Midbrain (tissue), 1 donor: ENCODE measurements at regions not wholly inside any gene's neighbourhood (a gene's known extent, or its start where the extent isn't known, plus 50 kb on each side); places are given as distances from the start of the nearest gene placed in this dataset.

Experiments used
- DNase-seq: peaks from one replicate; lab custom pipeline; 2025; lab: John Stamatoyannopoulos, UW

GRCh38 chr1:11373895-11374747 is 101.1 kb downstream of the UBIAD1 start:
- no peak for DNase-seq

- DNase-seq: no peak
Measured at GRCh38 chr1:11374748-11375110, 101.7 kb downstream of the UBIAD1 start.

GRCh38 chr1:11377001-11377583 is 101.9 kb upstream of the DISP3 start:
- DNase-seq: no peak

GRCh38 chr1:11377954-11378353 is 101.0 kb upstream of the DISP3 start:
- no peak for DNase-seq

- DNase-seq: no peak
Measured at GRCh38 chr1:11379851-11380250, 99.1 kb upstream of the DISP3 start.

- DNase-seq: no peak
Measured at GRCh38 chr1:11380500-11380899, 98.5 kb upstream of the DISP3 start.

- no peak for DNase-seq
Measured at GRCh38 chr1:11383553-11384169, 95.3 kb upstream of the DISP3 start.

GRCh38 chr1:11384170-11384554 is 94.8 kb upstream of the DISP3 start:
- no peak for DNase-seq

GRCh38 chr1:11387829-11388228 is 91.1 kb upstream of the DISP3 start:
- DNase-seq: no peak

GRCh38 chr1:11388617-11389016 is 90.3 kb upstream of the DISP3 start:
- no peak for DNase-seq

GRCh38 chr1:11391327-11391726 is 87.6 kb upstream of the DISP3 start:
- no peak for DNase-seq

- DNase-seq: no peak
Measured at GRCh38 chr1:11391886-11392285, 87.1 kb upstream of the DISP3 start.

GRCh38 chr1:11394592-11395245 is 84.2 kb upstream of the DISP3 start:
- DNase-seq: no peak

GRCh38 chr1:11395616-11396015 is 83.3 kb upstream of the DISP3 start:
- DNase-seq: no peak

GRCh38 chr1:11397151-11397901 is 81.6 kb upstream of the DISP3 start:
- no peak for DNase-seq

GRCh38 chr1:11399250-11399649 is 79.7 kb upstream of the DISP3 start:
- DNase-seq: no peak

- DNase-seq: no peak
Measured at GRCh38 chr1:11400155-11400554, 78.8 kb upstream of the DISP3 start.

GRCh38 chr1:11400567-11400966 is 78.4 kb upstream of the DISP3 start:
- DNase-seq: no peak

GRCh38 chr1:11406845-11407244 is 72.1 kb upstream of the DISP3 start:
- DNase-seq: no peak

GRCh38 chr1:11407301-11407994 is 71.5 kb upstream of the DISP3 start:
- DNase-seq: no peak

GRCh38 chr1:11412141-11412540 is 66.8 kb upstream of the DISP3 start:
- DNase-seq: peak; percentile 5
